Activated CD4-positive, alpha-beta T cell treated with anti-CD3 and anti-CD28 coated beads for 36 hours (primary cell): ENCODE measurements at regions not wholly inside any gene's neighbourhood (a gene's known extent, or its start where the extent isn't known, plus 50 kb on each side); places are given as distances from the start of the nearest gene placed in this dataset.

Experiments
- ATAC-seq: fragments of 200-7000 bp; cut with Tn5 transposase; one replicate; pipeline ENCODE4 v1.10.0; 2021; ENCODE audit warnings: mild to moderate bottlenecking, moderate library complexity
- CTCF ChIA-PET: fragments of 350-600 bp; sonication (Branson Sonifier 250); formaldehyde crosslinking; loops from one replicate; lab custom pipeline; 2021; ENCODE audit warnings: antibody characterized with exemption; lab: Charles Lee
- POLR2A ChIA-PET: fragments of 350-600 bp; sonication (Branson Sonifier 250); formaldehyde crosslinking; loops from one replicate; lab custom pipeline; 2021; ENCODE audit warnings: antibody characterized with exemption, inconsistent platforms; lab: Charles Lee
- DNase-seq: peaks from one replicate; pipeline ENCODE4 v3.0.0-alpha.2; 2020
- H3K27ac Mint-ChIP-seq: one replicate; pipeline ENCODE4 v1.8.0; 2021; ENCODE audit warnings: mixed read lengths
- H3K27me3 Mint-ChIP-seq: one replicate; pipeline ENCODE4 v1.8.0; 2021; ENCODE audit warnings: mixed read lengths
- H3K36me3 Mint-ChIP-seq: one replicate; pipeline ENCODE4 v1.8.0; 2021; ENCODE audit warnings: low read depth, mixed read lengths
- H3K4me1 Mint-ChIP-seq: one replicate; pipeline ENCODE4 v1.8.0; 2021; ENCODE audit warnings: mixed read lengths
- H3K4me3 Mint-ChIP-seq: one replicate; pipeline ENCODE4 v1.8.0; 2021; ENCODE audit warnings: mild to moderate bottlenecking, moderate library complexity, mixed read lengths
- H3K9me3 Mint-ChIP-seq: one replicate; pipeline ENCODE4 v1.8.0; 2021; ENCODE audit warnings: low read depth, mixed read lengths
- intact Hi-C, 2 experiments: fragments of 100-400 bp; cut with DNase I in 1 of 2; cut with micrococcal nuclease in 1 of 2; formaldehyde crosslinking; loops; one replicate each; pipeline versions ENCODE4 v1.14.2 to v1.15.1; 2022 to 2024; cut with DNase I, micrococcal nuclease

DNA sequence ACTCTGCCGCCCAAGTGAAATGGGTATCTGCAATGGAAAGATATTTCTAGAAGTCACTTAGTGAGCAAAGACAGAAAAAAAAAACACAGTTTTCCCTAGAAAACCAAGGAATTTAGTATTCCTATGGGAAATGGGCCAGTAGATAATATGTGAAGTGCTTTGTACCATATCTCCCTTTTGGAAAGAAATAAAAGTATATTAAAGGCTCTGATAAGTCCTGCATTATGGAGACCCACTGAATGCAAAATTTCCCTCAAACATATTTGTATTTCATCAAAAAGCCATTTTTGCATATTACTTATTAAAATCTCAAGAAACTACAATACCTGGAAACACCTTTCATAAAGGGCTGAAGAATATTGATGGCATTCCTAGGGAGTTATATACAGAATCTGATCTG lies 51.6 kb upstream of the DYNLRB2 start:
- H3K4me1 Mint-ChIP-seq: no peaks in the 10 kb centered on the region
- no peaks in the 10 kb centered on the region for H3K36me3 Mint-ChIP-seq
- CTCF ChIA-PET: no interaction called here
- DNase-seq (no peak), ATAC-seq (no peak)
- no peak overlapping the region for H3K4me3 Mint-ChIP-seq
- H3K9me3 Mint-ChIP-seq: no peaks in the 10 kb centered on the region
- H3K27ac Mint-ChIP-seq: no peak overlapping the region
- intact Hi-C loops: no loop called here
- H3K27me3 Mint-ChIP-seq: peaks cover 21% of the 10 kb centered on the region
- POLR2A ChIA-PET: no interaction called here

DNA sequence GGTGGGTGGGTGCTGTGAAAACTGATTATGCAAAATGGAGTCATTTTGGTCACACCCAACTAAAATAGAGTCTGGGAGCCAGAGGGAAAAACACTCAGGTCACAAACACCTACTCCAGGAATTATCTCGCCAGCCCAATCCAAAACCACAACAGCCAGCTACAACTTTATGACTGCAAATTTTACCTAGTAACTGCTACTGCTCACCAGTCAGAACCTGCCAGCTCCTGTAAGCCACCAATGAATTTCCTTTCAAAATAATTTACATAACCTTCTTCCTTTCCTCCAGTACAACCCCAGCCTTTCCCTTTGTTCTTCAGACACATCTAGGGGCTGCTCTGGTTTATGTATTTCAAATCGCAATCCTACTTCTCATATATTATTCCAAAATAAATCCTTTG lies 52.6 kb upstream of the DYNLRB2 start:
- Mint-ChIP-seq H3K4me1 (peaks cover 2% of the 10 kb centered on the region), H3K9me3 (no peaks in the 10 kb centered on the region), H3K27me3 (peaks cover 23% of the 10 kb centered on the region), H3K4me3 (no peak overlapping the region), H3K27ac (no peak overlapping the region), H3K36me3 (no peaks in the 10 kb centered on the region)
- intact Hi-C loops: no loop called here
- no peak for DNase-seq
- ATAC-seq: no peak
- ChIA-PET POLR2A (no interaction called here), CTCF (interaction anchor here (0.7 kb wide), 1 partner anchor 39 kb away, joined by 5 read pairs; no protein-coding TSS in a partner anchor)

- ChIA-PET POLR2A (interaction anchor here (0.8 kb wide), 1 partner anchor 562 kb away, joined by 4 read pairs; no protein-coding TSS in a partner anchor), CTCF (interaction anchor here (0.7 kb wide), 1 partner anchor 21 kb away, joined by 3 read pairs; no protein-coding TSS in a partner anchor)
- DNase-seq: no peak
- ATAC-seq: no peak
- Mint-ChIP-seq H3K36me3 (no peaks in the 10 kb centered on the region), H3K27me3 (peaks cover 16% of the 10 kb centered on the region), H3K27ac (no peak overlapping the region), H3K4me1 (peaks cover 2% of the 10 kb centered on the region), H3K4me3 (no peak overlapping the region), H3K9me3 (no peaks in the 10 kb centered on the region)
- intact Hi-C loops: no loop called here
Measured at GRCh38 chr16:80480664-80481063, 60.1 kb upstream of the DYNLRB2 start.

- ChIA-PET POLR2A (no interaction called here), CTCF (interaction anchor here (1.0 to 1.3 kb wide), 2 partner anchors 11 to 21 kb away, joined by 3 to 5 read pairs; no protein-coding TSS in a partner anchor)
- no peak overlapping the region for H3K27ac Mint-ChIP-seq
- no peak for ATAC-seq
- H3K36me3 Mint-ChIP-seq: no peaks in the 10 kb centered on the region
- H3K9me3 Mint-ChIP-seq: no peaks in the 10 kb centered on the region
- no peaks in the 10 kb centered on the region for H3K4me1 Mint-ChIP-seq
- intact Hi-C loops: no loop called here
- DNase-seq: no peak
- H3K4me3 Mint-ChIP-seq: no peak overlapping the region
- H3K27me3 Mint-ChIP-seq: peaks cover 13% of the 10 kb centered on the region
Measured at GRCh38 chr16:80477838-80478237, 63.0 kb upstream of the DYNLRB2 start.

- no peak overlapping the region for H3K27ac Mint-ChIP-seq
- H3K36me3 Mint-ChIP-seq: no peaks in the 10 kb centered on the region
- ChIA-PET CTCF (interaction anchor here (0.6 to 3.4 kb wide), 3 partner anchors 57 to 162 kb away, joined by 3 to 15 read pairs (median 4); no protein-coding TSS in a partner anchor), POLR2A (interaction anchor here (0.7 kb wide), 1 partner anchor 12 kb away, joined by 4 read pairs; no protein-coding TSS in a partner anchor)
- no peaks in the 10 kb centered on the region for H3K9me3 Mint-ChIP-seq
- ATAC-seq: no peak
- no peaks in the 10 kb centered on the region for H3K4me1 Mint-ChIP-seq
- intact Hi-C loops: loop anchor here (5.0 to 10.0 kb wide), 4 partner anchors 471 to 1763 kb away; partner anchors contain the start of gene MAF (in 1 of the 2)
- H3K27me3 Mint-ChIP-seq: peaks cover 11% of the 10 kb centered on the region
- DNase-seq: no peak
- no peak overlapping the region for H3K4me3 Mint-ChIP-seq
Measured at GRCh38 chr16:80468029-80468428, 72.8 kb upstream of the DYNLRB2 start.

DNA sequence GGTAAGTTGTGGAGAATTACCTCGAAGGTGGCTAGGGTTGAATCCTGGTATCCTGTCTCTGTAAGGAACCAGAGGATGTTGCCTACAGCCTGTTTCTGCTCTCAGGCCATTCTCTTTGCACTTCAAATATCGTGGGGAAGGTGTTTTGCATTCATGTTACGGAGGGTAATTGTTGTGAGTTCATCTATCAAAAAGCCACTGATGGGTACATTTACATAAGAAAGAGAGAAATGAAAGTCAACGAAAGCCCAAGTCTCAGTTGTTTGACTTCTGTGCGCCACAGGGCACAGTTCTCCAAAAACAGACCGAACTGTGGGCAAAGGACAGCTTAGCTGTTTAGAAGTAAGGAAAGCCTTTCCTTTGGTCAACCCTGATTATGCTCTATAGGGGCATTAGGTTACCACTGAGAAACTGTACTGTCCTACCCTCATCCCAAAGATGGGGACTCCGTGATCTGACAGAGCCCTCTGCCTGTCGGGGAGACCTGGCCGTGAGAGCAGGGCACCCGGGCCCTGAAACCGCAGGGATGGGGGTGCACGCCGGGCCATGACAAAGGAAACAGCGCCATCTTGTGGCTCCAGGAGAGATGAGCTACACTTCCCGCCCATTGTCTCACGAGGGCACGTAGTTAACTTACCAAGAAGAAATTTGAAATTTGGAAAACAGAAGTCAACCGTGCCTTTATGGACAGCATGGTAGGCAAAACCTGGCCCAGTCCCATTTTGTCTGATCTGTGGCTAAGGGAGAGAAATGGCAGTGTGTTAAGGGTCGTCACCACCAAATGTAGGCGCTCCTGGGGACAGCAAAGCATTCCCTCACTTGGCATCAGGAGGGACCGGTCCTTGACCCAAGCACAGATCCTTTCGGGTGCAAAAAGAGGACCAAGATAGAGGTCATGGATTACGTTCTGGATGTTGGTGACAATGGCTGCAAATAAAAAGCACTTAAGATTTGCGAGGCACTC lies 74.5 kb upstream of the DYNLRB2 start:
- POLR2A ChIA-PET: interaction anchor here (0.6 kb wide), 1 partner anchor 477 kb away, joined by 3 read pairs; no protein-coding TSS in a partner anchor
- peaks cover 9% of the 10 kb centered on the region for H3K27me3 Mint-ChIP-seq

DNA sequence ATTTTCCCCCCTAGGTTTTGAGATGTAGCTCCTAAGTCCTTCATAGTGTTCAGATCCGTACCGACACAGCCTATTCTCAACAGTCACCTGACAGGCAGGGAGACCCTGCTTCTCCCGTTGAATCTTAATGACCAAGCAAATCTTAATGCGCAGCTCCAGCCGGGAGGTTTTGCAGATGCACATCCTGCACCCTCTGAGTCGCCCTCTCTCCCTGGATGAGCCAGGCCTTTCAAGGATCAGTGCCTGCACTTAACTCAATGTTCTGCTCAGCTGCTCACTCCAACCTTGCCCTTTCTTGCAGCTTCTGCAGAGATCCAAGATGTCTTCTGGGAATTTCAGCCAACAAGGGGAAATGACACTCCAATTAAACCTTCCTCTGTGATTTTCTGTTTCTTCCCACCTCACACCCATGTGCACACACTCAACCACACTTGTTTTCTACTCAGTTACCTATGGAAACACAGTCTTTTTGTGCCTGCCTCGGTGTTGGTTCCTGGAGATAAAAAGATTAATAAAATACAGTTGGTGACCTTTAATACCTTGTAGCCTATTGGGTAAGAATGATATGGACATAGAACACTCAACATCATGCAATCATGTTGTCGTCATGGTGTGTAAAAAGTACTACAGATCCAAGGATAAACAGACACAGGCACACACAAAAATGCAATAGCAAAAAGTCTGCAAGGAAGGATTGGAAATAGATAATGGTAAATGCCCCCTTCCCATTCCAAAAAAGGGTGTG lies 76.9 kb upstream of the DYNLRB2 start:
- POLR2A ChIA-PET: no interaction called here
- intact Hi-C loops: loop anchor here in 1 of 2 experiments (10.0 kb wide), 1 partner anchor 1759 kb away; no protein-coding TSS in a partner anchor
- ATAC-seq (no peak), DNase-seq (no peak)
- CTCF ChIA-PET: interaction anchor here (0.7 to 2.1 kb wide), 2 partner anchors 63 to 1245 kb away, joined by 3 to 5 read pairs; no protein-coding TSS in a partner anchor
- no peaks in the 10 kb centered on the region for H3K4me1 Mint-ChIP-seq
- H3K27ac Mint-ChIP-seq: no peak overlapping the region
- H3K4me3 Mint-ChIP-seq: no peak overlapping the region
- peaks cover 10% of the 10 kb centered on the region for H3K27me3 Mint-ChIP-seq
- no peaks in the 10 kb centered on the region for H3K9me3 Mint-ChIP-seq
- H3K36me3 Mint-ChIP-seq: no peaks in the 10 kb centered on the region

More for the DNA sequence above, 74.5 kb upstream of the DYNLRB2 start:
- Mint-ChIP-seq H3K36me3 (no peaks in the 10 kb centered on the region), H3K4me3 (no peak overlapping the region), H3K9me3 (no peaks in the 10 kb centered on the region), H3K27ac (no peak overlapping the region), H3K4me1 (no peaks in the 10 kb centered on the region)
- ATAC-seq: peak; percentile 78
- CTCF ChIA-PET: interaction anchor here (0.6 to 3.4 kb wide), 14 partner anchors 9 to 1988 kb away, joined by 3 to 15 read pairs (median 4); no protein-coding TSS in a partner anchor
- peak; percentile 82 for DNase-seq
- intact Hi-C loops: loop anchor here (1.0 to 10.0 kb wide), 7 partner anchors 60 to 1964 kb away; partner anchors contain the start of gene MAF (in 1 of the 2)

GRCh38 chr16:80463326-80463725 lies 77.5 kb upstream of the DYNLRB2 start:
- ATAC-seq: no peak
- Mint-ChIP-seq H3K9me3 (no peaks in the 10 kb centered on the region), H3K4me3 (no peak overlapping the region), H3K27ac (no peak overlapping the region), H3K27me3 (peaks cover 6% of the 10 kb centered on the region), H3K4me1 (no peaks in the 10 kb centered on the region), H3K36me3 (no peaks in the 10 kb centered on the region)
- DNase-seq: no peak
- intact Hi-C loops: loop anchor here in 1 of 2 experiments (10.0 kb wide), 1 partner anchor 1759 kb away; no protein-coding TSS in a partner anchor
- POLR2A ChIA-PET: no interaction called here
- CTCF ChIA-PET: interaction anchor here (2.1 kb wide), 1 partner anchor 63 kb away, joined by 5 read pairs; no protein-coding TSS in a partner anchor

GRCh38 chr16:80462917-80463316 lies 77.9 kb upstream of the DYNLRB2 start:
- no peak for ATAC-seq
- no peaks in the 10 kb centered on the region for H3K9me3 Mint-ChIP-seq
- H3K4me3 Mint-ChIP-seq: no peak overlapping the region
- H3K36me3 Mint-ChIP-seq: no peaks in the 10 kb centered on the region
- peaks cover 6% of the 10 kb centered on the region for H3K27me3 Mint-ChIP-seq
- H3K27ac Mint-ChIP-seq: no peak overlapping the region
- DNase-seq: no peak
- ChIA-PET POLR2A (no interaction called here), CTCF (interaction anchor here (0.6 to 2.1 kb wide), 2 partner anchors 64 to 887 kb away, joined by 4 to 5 read pairs; no protein-coding TSS in a partner anchor)
- no peaks in the 10 kb centered on the region for H3K4me1 Mint-ChIP-seq
- intact Hi-C loops: loop anchor here in 1 of 2 experiments (10.0 kb wide), 1 partner anchor 1758 kb away; no protein-coding TSS in a partner anchor

- no peak overlapping the region for H3K27ac Mint-ChIP-seq
- no peaks in the 10 kb centered on the region for H3K9me3 Mint-ChIP-seq
- ChIA-PET CTCF (no interaction called here), POLR2A (no interaction called here)
- DNase-seq: no peak
- no peaks in the 10 kb centered on the region for H3K36me3 Mint-ChIP-seq
- H3K4me1 Mint-ChIP-seq: no peaks in the 10 kb centered on the region
- intact Hi-C loops: loop anchor here in 1 of 2 experiments (10.0 kb wide), 1 partner anchor 1756 kb away; no protein-coding TSS in a partner anchor
- H3K27me3 Mint-ChIP-seq: peaks cover 12% of the 10 kb centered on the region
- no peak overlapping the region for H3K4me3 Mint-ChIP-seq
- no peak for ATAC-seq
Measured at GRCh38 chr16:80460988-80461387, 79.8 kb upstream of the DYNLRB2 start.
